Uterus (tissue), 2 donors: ENCODE measurements at regions not wholly inside any gene's neighbourhood (a gene's known extent, or its start where the extent isn't known, plus 50 kb on each side); places are given as distances from the start of the nearest gene placed in this dataset.

ENCODE experiments used
- CTCF ChIP-seq, 4 experiments: fragments of 200-600 bp in 2 of 4; fragments of 450-650 bp in 2 of 4; sonication (generic) in 2 of 4; IDR thresholded peaks; one replicate each; pipeline ENCODE4 v1.5.1; 2016 to 2019; ENCODE audit warnings: antibody characterized with exemption in 4 of 4, mild to moderate bottlenecking in 2 of 4, moderate library complexity in 1 of 4
- POLR2A ChIP-seq, 2 donors: fragments of 450-650 bp; IDR thresholded peaks; one replicate each; pipeline ENCODE4 v1.6.1; 2016; ENCODE audit warnings: antibody characterized with exemption in 2 of 2, mild to moderate bottlenecking in 1 of 2, moderate library complexity in 1 of 2

GRCh38 chr6:114740547-114740946 is 397.7 kb upstream of the HS3ST5 start:
- TF ChIP-seq CTCF (IDR thresholded peaks at IDR 0.05) (no peak), POLR2A (IDR thresholded peaks at IDR 0.05) (no peak)
